ENCODE measurements at regions not wholly inside any gene's neighbourhood (a gene's known extent, or its start where the extent isn't known, plus 50 kb on each side); places are given as distances from the start of the nearest gene placed in this dataset.

DNA sequence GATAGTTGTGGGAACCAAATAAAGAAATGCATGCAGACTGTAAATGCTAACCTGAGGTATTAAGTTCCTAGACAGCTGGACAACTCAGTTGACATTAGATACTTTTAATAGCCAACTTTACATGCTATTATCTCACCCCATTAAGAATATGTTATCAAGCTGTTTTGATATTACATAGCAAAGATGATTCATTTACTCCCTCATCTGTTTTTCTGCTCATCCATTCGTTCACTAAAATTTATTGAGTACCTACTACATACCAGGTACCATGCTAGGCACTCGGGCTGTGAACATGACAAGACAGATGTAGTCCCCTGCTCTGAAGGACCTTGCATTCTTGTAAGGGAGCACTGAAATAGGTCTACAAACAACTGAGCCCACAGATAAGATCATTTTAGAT, 192.4 kb downstream of the DACT1 start:
- H3K27ac ChIP-seq, result no peak overlapping the region
- intact Hi-C loops (cut with DNase I), result no loop called here
- TF ChIP-seq, protein P1, sequence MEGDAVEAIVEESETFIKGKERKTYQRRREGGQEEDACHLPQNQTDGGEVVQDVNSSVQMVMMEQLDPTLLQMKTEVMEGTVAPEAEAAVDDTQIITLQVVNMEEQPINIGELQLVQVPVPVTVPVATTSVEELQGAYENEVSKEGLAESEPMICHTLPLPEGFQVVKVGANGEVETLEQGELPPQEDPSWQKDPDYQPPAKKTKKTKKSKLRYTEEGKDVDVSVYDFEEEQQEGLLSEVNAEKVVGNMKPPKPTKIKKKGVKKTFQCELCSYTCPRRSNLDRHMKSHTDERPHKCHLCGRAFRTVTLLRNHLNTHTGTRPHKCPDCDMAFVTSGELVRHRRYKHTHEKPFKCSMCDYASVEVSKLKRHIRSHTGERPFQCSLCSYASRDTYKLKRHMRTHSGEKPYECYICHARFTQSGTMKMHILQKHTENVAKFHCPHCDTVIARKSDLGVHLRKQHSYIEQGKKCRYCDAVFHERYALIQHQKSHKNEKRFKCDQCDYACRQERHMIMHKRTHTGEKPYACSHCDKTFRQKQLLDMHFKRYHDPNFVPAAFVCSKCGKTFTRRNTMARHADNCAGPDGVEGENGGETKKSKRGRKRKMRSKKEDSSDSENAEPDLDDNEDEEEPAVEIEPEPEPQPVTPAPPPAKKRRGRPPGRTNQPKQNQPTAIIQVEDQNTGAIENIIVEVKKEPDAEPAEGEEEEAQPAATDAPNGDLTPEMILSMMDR (IDR thresholded peaks at IDR 0.05), result no peak
- TF ChIP-seq POLR2A (IDR thresholded peaks at IDR 0.05), result no peak
- no peaks in the 10 kb centered on the region for H3K27me3 ChIP-seq
- H3K4me3 ChIP-seq, result no peak overlapping the region
- no peaks in the 10 kb centered on the region for H3K4me1 ChIP-seq
- ATAC-seq (no peak), DNase-seq (no peak)
- H3K9me3 ChIP-seq, result no peaks in the 10 kb centered on the region
- H3K36me3 ChIP-seq (replicated peaks in 1 of 2; ENCODE audit: insufficient read depth in 1 of 2, low read depth in 2 of 2), result no peaks in the 10 kb centered on the region
- 44 to 65% methylated on average over 2 of the region's 2 CpGs for WGBS, 2 donors

- Histone ChIP-seq H3K36me3 (replicated peaks in 1 of 2; ENCODE audit: insufficient read depth in 1 of 2, low read depth in 2 of 2) (no peaks in the 10 kb centered on the region), H3K27ac (no peak overlapping the region), H3K4me3 (no peak overlapping the region), H3K4me1 (no peaks in the 10 kb centered on the region), H3K27me3 (no peaks in the 10 kb centered on the region), H3K9me3 (no peaks in the 10 kb centered on the region)
- no peak for ATAC-seq
- intact Hi-C loops (cut with DNase I), result no loop called here
- no peak for TF ChIP-seq POLR2A (IDR thresholded peaks at IDR 0.05)
- no peak for DNase-seq
- 17 to 21% methylated on average over 3 of the region's 3 CpGs for WGBS, 2 donors
These were observed 194.3 kb downstream of the DACT1 start for GRCh38 chr14:58832095-58832521.

DNA sequence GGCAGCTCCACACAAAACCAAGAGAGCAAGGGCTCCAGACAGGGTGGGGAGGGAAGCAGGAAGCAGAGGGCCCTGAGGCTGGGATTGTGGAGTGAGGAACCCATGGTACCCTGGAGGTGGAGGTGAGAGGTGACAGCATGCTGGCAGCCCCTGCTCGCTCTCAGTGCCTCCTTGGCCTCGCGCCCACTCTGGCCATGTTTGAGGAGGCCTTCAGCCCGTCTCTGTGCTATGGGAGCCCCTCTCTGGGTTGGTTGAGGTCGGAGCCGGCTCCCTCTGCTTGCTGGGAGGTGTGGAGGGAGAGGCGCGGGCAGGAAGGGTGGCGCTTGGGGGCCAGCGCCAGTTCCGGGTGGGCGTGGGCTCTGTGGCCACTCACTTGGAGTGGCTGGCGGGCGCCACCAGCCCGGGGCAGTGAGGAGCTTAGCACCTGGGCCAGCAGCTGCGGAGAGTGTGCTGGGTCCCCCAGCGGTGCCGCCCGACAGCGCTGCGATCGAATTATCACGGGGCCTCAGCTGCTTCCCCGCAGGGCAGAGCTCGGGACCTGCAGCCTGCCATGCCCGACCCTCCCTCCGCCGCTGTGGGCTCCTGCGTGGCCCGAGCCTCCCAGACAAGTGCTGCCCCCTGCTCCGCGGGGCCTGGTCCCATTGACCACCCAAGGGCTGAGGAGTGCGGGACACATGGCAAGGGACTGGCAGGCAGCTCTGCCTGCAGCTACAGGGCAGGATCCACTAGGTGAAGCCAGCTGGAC, 196.0 kb downstream of the DACT1 start:
- Histone ChIP-seq H3K4me3 (no peak overlapping the region), H3K4me1 (no peaks in the 10 kb centered on the region), H3K9me3 (no peaks in the 10 kb centered on the region), H3K27ac (no peak overlapping the region), H3K27me3 (no peaks in the 10 kb centered on the region), H3K36me3 (replicated peaks in 1 of 2; ENCODE audit: insufficient read depth in 1 of 2, low read depth in 2 of 2) (no peaks in the 10 kb centered on the region)
- intact Hi-C loops (cut with DNase I), result no loop called here
- no peak for TF ChIP-seq POLR2A (IDR thresholded peaks at IDR 0.05)
- TF ChIP-seq, protein P1 (IDR thresholded peaks at IDR 0.05), result no peak
- ATAC-seq (no peak), DNase-seq (no peak)
- WGBS, 2 donors, result 85 to 89% methylated on average over 8 to 24 of the region's 33 CpGs

DNA sequence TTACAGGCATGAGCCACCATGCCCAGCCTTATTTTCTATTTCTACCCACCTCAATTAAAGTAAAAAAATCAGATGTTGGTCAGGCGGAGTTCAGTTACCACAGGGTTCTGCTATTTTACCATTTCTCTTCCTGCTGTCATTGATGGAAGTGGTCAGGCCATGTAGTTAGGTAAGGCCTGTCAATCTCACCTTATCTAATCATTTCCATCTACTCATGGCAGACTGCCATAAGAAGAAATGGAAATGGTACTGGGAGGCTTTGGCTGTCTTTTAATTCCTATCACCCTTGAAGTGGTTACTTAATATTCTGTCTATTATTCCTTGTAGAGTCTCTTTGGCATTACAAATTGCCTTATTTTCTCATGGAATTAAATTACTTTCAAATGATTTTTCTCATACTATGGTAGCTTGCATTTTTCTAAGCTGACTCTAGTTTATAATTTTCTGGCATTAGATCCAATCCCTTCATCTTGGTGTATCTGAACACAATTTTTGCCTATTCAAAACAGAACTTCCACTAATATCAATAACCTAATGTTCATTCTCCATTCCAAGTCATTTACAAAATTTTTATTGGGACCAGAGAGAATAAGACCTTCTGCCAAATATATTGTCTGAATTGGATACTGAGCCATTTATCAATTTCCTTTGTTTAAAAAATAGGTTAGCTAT, 198.7 kb downstream of the DACT1 start:
- H3K9me3 ChIP-seq, result no peaks in the 10 kb centered on the region
- H3K4me1 ChIP-seq, result no peaks in the 10 kb centered on the region
- TF ChIP-seq, protein P1 (IDR thresholded peaks at IDR 0.05), result no peak
- no peak for TF ChIP-seq POLR2A (IDR thresholded peaks at IDR 0.05)
- H3K27me3 ChIP-seq, result no peaks in the 10 kb centered on the region
- 77 to 78% methylated on average over 1 of the region's 1 CpG for WGBS, 2 donors
- no peak for ATAC-seq
- DNase-seq, result no peak
- no peak overlapping the region for H3K27ac ChIP-seq
- no peak overlapping the region for H3K4me3 ChIP-seq
- H3K36me3 ChIP-seq (replicated peaks in 1 of 2; ENCODE audit: insufficient read depth in 1 of 2, low read depth in 2 of 2), result no peaks in the 10 kb centered on the region
- intact Hi-C loops (cut with DNase I), result no loop called here

DNA sequence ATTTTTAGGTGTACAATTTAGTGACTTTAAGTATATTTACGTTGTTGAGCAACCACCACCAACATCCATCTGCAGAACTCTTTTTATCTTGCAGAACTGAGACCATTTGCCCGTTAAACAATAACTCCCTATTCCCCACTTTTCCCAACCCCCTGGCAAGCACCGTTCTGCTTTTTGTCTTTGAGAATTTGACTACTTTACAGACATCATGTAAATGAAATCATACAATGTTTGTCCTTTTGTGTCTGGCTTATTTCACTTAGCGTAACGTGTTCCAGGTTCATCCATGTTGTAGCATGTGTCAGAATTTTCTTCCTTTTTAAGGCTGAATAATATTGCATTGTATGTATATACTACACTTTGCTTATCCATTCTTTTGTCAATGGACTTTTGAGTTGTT, 201.5 kb downstream of the DACT1 start:
- no peaks in the 10 kb centered on the region for H3K4me1 ChIP-seq
- no peak for ATAC-seq
- no peak for DNase-seq

More for the DNA sequence above, 201.5 kb downstream of the DACT1 start:
- Histone ChIP-seq H3K27me3 (no peaks in the 10 kb centered on the region), H3K9me3 (no peaks in the 10 kb centered on the region), H3K27ac (no peak overlapping the region), H3K36me3 (replicated peaks in 1 of 2; ENCODE audit: insufficient read depth in 1 of 2, low read depth in 2 of 2) (no peaks in the 10 kb centered on the region), H3K4me3 (no peak overlapping the region)
- intact Hi-C loops (cut with DNase I), result no loop called here
- TF ChIP-seq, protein P1 (IDR thresholded peaks at IDR 0.05), result no peak
- no peak for TF ChIP-seq POLR2A (IDR thresholded peaks at IDR 0.05)
- 45 to 63% methylated on average over 5 of the region's 5 CpGs for WGBS, 2 donors
